H9 (cell line): ENCODE measurements at regions not wholly inside any gene's neighbourhood (a gene's known extent, or its start where the extent isn't known, plus 50 kb on each side); places are given as distances from the start of the nearest gene placed in this dataset.

Source experiments
- DNase-seq: peaks from one replicate; pipeline ENCODE4 v3.0.0-alpha.2; 2017
- H2AFZ ChIP-seq: one replicate; pipeline ENCODE4 v1.6.1; 2013; ENCODE audit warnings: mild to moderate bottlenecking, low read length, control low read depth, moderate library complexity
- H2AK5ac ChIP-seq: 2 replicates; pipeline ENCODE4 v1.6.1; 2013; ENCODE audit warnings: low read length, control low read depth, mixed read lengths; ENCODE audit not compliant: insufficient read length
- H2BK120ac ChIP-seq: one replicate; pipeline ENCODE4 v1.6.1; 2013; ENCODE audit warnings: low read depth, mild to moderate bottlenecking, low read length, control low read depth, inconsistent platforms; ENCODE audit not compliant: poor library complexity, severe bottlenecking
- H2BK12ac ChIP-seq: 2 replicates; pipeline ENCODE4 v1.6.1; 2013; ENCODE audit warnings: low read length, control low read depth, mixed read lengths, low read depth; ENCODE audit not compliant: insufficient read length
- H2BK15ac ChIP-seq: 2 replicates; pipeline ENCODE4 v1.6.1; 2013; ENCODE audit warnings: low read depth, low read length, control low read depth
- H2BK20ac ChIP-seq: one replicate; pipeline ENCODE4 v1.6.1; 2013; ENCODE audit warnings: low read depth, mild to moderate bottlenecking, low read length, control low read depth, inconsistent platforms; ENCODE audit not compliant: poor library complexity, severe bottlenecking
- H2BK5ac ChIP-seq: 2 replicates; pipeline ENCODE4 v1.6.1; 2013; ENCODE audit warnings: low read length, control low read depth, mixed read lengths; ENCODE audit not compliant: insufficient read length
- H3K14ac ChIP-seq: 2 replicates; pipeline ENCODE4 v1.6.1; 2013; ENCODE audit warnings: low read length, control low read depth; ENCODE audit not compliant: insufficient read depth
- H3K18ac ChIP-seq: 2 replicates; pipeline ENCODE4 v1.6.1; 2013; ENCODE audit warnings: low read depth, mild to moderate bottlenecking, mixed read lengths, low read length, control low read depth; ENCODE audit not compliant: insufficient read length
- H3K23ac ChIP-seq: 2 replicates; pipeline ENCODE4 v1.6.1; 2013; ENCODE audit warnings: low read length, control low read depth, mixed read lengths, low read depth; ENCODE audit not compliant: insufficient read length
- H3K23me2 ChIP-seq: 2 replicates; pipeline ENCODE4 v1.6.1; 2013; ENCODE audit warnings: low read depth, mild to moderate bottlenecking, mixed read lengths, low read length, control low read depth; ENCODE audit not compliant: insufficient read length, poor library complexity, severe bottlenecking
- H3K27ac ChIP-seq: 2 replicates; pipeline ENCODE4 v1.5.1; 2013; ENCODE audit warnings: low read length, control low read depth, mixed read lengths, low read depth; ENCODE audit not compliant: insufficient read length
- H3K27me3 ChIP-seq: 2 replicates; pipeline ENCODE4 v1.6.1; 2013; ENCODE audit warnings: low read length, control low read depth, inconsistent platforms; ENCODE audit not compliant: insufficient read depth
- H3K4ac ChIP-seq: 2 replicates; pipeline ENCODE4 v1.6.1; 2013; ENCODE audit warnings: low read depth, mild to moderate bottlenecking, control low read depth, inconsistent platforms, low read length, moderate library complexity
- H3K4me1 ChIP-seq: 2 replicates; pipeline ENCODE4 v1.6.1; 2013; ENCODE audit warnings: low read length, control low read depth, inconsistent platforms; ENCODE audit not compliant: insufficient read depth
- H3K4me2 ChIP-seq: 2 replicates; pipeline ENCODE4 v1.6.1; 2013; ENCODE audit warnings: low read length, control low read depth, mixed read lengths; ENCODE audit not compliant: insufficient read length, insufficient read depth
- H3K56ac ChIP-seq: 2 replicates; pipeline ENCODE4 v1.6.1; 2013; ENCODE audit warnings: low read depth, mild to moderate bottlenecking, mixed read lengths, low read length, control low read depth; ENCODE audit not compliant: insufficient read length
- H3K79me1 ChIP-seq: 2 replicates; pipeline ENCODE4 v1.6.1; 2013; ENCODE audit warnings: low read depth, mild to moderate bottlenecking, moderate library complexity, low read length, control low read depth, inconsistent platforms; ENCODE audit not compliant: insufficient read depth, poor library complexity, severe bottlenecking
- H3K79me2 ChIP-seq: 2 replicates; pipeline ENCODE4 v1.6.1; 2013; ENCODE audit warnings: low read length, control low read depth, inconsistent platforms; ENCODE audit not compliant: insufficient read depth
- H3K9ac ChIP-seq: 2 replicates; pipeline ENCODE4 v1.6.1; 2013; ENCODE audit warnings: low read length, control low read depth, mixed read lengths; ENCODE audit not compliant: insufficient read length; ENCODE audit errors: extremely low read depth
- H3K9me3 ChIP-seq: one replicate; pipeline ENCODE4 v1.6.1; 2013; ENCODE audit warnings: low read depth, low read length, inconsistent platforms; ENCODE audit not compliant: control insufficient read depth
- H3T11ph ChIP-seq: one replicate; pipeline ENCODE4 v1.6.1; 2013; ENCODE audit warnings: mild to moderate bottlenecking, low read length, control low read depth, inconsistent platforms
- H4K20me1 ChIP-seq: one replicate; pipeline ENCODE4 v1.6.1; 2013; ENCODE audit not compliant: control insufficient read depth, insufficient read length, insufficient read depth
- H4K5ac ChIP-seq: 2 replicates; pipeline ENCODE4 v1.6.1; 2013; ENCODE audit warnings: low read depth, mild to moderate bottlenecking, mixed read lengths, low read length, control low read depth; ENCODE audit not compliant: insufficient read length
- H4K8ac ChIP-seq: replicated peaks from 2 replicates; pipeline ENCODE4 v1.6.1; 2013; ENCODE audit warnings: low read length, control low read depth, mixed read lengths, low read depth; ENCODE audit not compliant: insufficient read length
- H4K91ac ChIP-seq: 2 replicates; pipeline ENCODE4 v1.6.1; 2013; ENCODE audit warnings: low read depth, mild to moderate bottlenecking, moderate library complexity, mixed read lengths, low read length, control low read depth; ENCODE audit not compliant: insufficient read length
- H3K27ac Mint-ChIP-seq, 3 experiments: 2 replicates in 2 of 3; 3 replicates in 1 of 3; pipeline ENCODE4 v1.8.0; 2020 to 2021; ENCODE audit warnings: mixed read lengths in 3 of 3, mild to moderate bottlenecking in 1 of 3, moderate library complexity in 1 of 3
- H3K27me3 Mint-ChIP-seq: 2 replicates; pipeline ENCODE4 v1.8.0; 2021; ENCODE audit warnings: low read depth, mild to moderate bottlenecking, moderate library complexity, mixed read lengths
- H3K36me3 Mint-ChIP-seq, 3 experiments: 2 replicates in 2 of 3; 3 replicates in 1 of 3; pipeline ENCODE4 v1.8.0; 2020 to 2021; ENCODE audit warnings: low read depth in 3 of 3, mixed read lengths in 3 of 3; ENCODE audit not compliant: insufficient read depth in 1 of 3
- H3K4me1 Mint-ChIP-seq, 2 experiments: 2 replicates each; pipeline ENCODE4 v1.8.0; 2020; ENCODE audit warnings: mixed read lengths in 2 of 2
- H3K4me3 Mint-ChIP-seq, 2 experiments: 2 replicates in 1 of 2; 3 replicates in 1 of 2; pipeline ENCODE4 v1.8.0; 2020 to 2021; ENCODE audit warnings: mild to moderate bottlenecking in 2 of 2, mixed read lengths in 2 of 2, moderate library complexity in 1 of 2
- H3K9me3 Mint-ChIP-seq, 2 experiments: 2 replicates in 1 of 2; 3 replicates in 1 of 2; pipeline ENCODE4 v1.8.0; 2020; ENCODE audit warnings: mild to moderate bottlenecking in 2 of 2, mixed read lengths in 2 of 2, moderate library complexity in 1 of 2
- WGBS: extraction: QIAGEN DNeasy Blood & Tissue Kit; methylation state at CpG from one replicate; pipeline ENCODE4 v1.1.7; 2013; ENCODE audit warnings: missing lambda C conversion rate, low lambda C conversion rate, mixed read lengths; ENCODE audit not compliant: insufficient read length; ENCODE audit errors: extremely low coverage; 5-methylcytosine and 5-hydroxymethylcytosine counted together
- TF ChIP-seq, protein P1 (sequence below): fragments of 200-600 bp; sonication (generic); conservative IDR thresholded peaks from 3 replicates; pipeline ENCODE4 v1.8.0; 2021; ENCODE audit warnings: antibody characterized with exemption, mild to moderate bottlenecking

DNA sequence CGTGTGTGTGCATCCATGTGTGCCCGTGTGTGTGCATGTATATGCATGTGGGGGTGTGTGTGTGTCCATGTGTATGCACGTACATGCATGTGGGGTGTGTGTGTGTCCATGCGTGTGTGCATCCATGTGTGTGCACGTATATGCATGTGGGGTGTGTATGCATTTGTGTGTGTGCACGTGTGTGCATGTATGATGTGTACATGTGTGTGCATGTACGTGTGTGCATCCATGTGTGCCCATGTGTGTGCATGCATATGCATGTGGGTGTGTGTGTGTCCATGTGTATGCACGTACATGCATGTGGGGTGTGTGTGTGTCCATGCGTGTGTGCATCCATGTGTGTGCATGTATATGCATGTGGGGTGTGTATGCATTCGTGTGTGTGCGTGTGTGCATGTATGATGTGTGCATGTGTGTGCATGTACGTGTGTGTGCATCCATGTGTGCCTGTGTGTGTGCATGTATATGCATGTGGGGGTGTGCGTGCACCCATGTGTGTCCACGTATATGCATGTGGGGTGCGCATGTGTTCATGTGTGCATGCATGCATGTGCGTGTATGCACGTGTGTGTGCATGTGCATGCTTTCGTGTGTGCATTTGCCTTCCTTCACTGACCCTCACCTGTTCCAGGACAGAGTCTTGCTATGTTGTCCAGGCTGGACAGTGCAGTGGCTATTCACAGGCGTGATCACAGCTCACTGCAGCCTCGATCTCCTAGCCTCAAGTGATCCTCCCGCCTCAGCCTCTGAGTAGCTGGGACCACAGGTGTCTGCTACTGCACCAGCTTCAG, 129.6 kb upstream of the TNRC6C start:
- no peak for DNase-seq
- Histone ChIP-seq H3K56ac (no peak overlapping the region), H3K4me2 (no peak overlapping the region), H2AK5ac (no peak overlapping the region), H3K4ac (no peak overlapping the region), H4K91ac (no peak overlapping the region), H2BK20ac (no peak overlapping the region), H4K8ac (no peak overlapping the region), H4K20me1 (no peaks in the 10 kb centered on the region), H3K23me2 (no peaks in the 10 kb centered on the region), H3K79me1 (no peaks in the 10 kb centered on the region), H3K9ac (no peak overlapping the region), H3K18ac (no peak overlapping the region), H3K4me1 (peaks cover 2% of the 10 kb centered on the region; the same call in 1 of the 2 replicates), H3K9me3 (no peaks in the 10 kb centered on the region), H3K79me2 (no peaks in the 10 kb centered on the region), H2BK12ac (no peak overlapping the region), H2BK120ac (no peak overlapping the region), H3K23ac (no peak overlapping the region), H3K27me3 (no peaks in the 10 kb centered on the region), H4K5ac (no peak overlapping the region), H2BK5ac (no peak overlapping the region), H3T11ph (no peak overlapping the region), H2AFZ (no peak overlapping the region), H2BK15ac (no peak overlapping the region), H3K27ac (no peak overlapping the region), H3K14ac (no peak overlapping the region; the same call in 1 of the 2 replicates)
- H3K9me3 Mint-ChIP-seq: peaks cover 5 to 12% of the 10 kb centered on the region in 2 experiments; a peak in 2 of 5 replicates
- peak overlapping the region in 1 of 2 experiments; percentile 25; a peak in 1 of 5 replicates for H3K4me3 Mint-ChIP-seq
- TF ChIP-seq, protein P1, sequence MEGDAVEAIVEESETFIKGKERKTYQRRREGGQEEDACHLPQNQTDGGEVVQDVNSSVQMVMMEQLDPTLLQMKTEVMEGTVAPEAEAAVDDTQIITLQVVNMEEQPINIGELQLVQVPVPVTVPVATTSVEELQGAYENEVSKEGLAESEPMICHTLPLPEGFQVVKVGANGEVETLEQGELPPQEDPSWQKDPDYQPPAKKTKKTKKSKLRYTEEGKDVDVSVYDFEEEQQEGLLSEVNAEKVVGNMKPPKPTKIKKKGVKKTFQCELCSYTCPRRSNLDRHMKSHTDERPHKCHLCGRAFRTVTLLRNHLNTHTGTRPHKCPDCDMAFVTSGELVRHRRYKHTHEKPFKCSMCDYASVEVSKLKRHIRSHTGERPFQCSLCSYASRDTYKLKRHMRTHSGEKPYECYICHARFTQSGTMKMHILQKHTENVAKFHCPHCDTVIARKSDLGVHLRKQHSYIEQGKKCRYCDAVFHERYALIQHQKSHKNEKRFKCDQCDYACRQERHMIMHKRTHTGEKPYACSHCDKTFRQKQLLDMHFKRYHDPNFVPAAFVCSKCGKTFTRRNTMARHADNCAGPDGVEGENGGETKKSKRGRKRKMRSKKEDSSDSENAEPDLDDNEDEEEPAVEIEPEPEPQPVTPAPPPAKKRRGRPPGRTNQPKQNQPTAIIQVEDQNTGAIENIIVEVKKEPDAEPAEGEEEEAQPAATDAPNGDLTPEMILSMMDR: no peak
- H3K27me3 Mint-ChIP-seq: peaks cover 14% of the 10 kb centered on the region
- no peaks in the 10 kb centered on the region for H3K36me3 Mint-ChIP-seq
- no CpG with 5 or more reads among the region's 21 CpGs for WGBS
- peaks cover 60 to 66% of the 10 kb centered on the region in 2 experiments for H3K4me1 Mint-ChIP-seq
- H3K27ac Mint-ChIP-seq: peak overlapping the region in 1 of 3 experiments; percentile 75; a peak in 1 of 7 replicates
